AG04449 (cell line): ENCODE measurements at regions not wholly inside any gene's neighbourhood (a gene's known extent, or its start where the extent isn't known, plus 50 kb on each side); places are given as distances from the start of the nearest gene placed in this dataset.
A peak's percentile ranks its signal among the peaks of the same experiment; 100 is the strongest.

Experiments
- CTCF ChIA-PET: fragments of 350-600 bp; formaldehyde crosslinking; extraction: SDS; loops from one replicate; lab custom pipeline; 2021; ENCODE audit warnings: antibody characterized with exemption; lab: Yijun Ruan, JAX
- POLR2A ChIA-PET: fragments of 400-600, 350-600 bp; formaldehyde crosslinking; extraction: SDS; loops from one replicate; lab custom pipeline; 2020; ENCODE audit warnings: antibody characterized with exemption, inconsistent platforms; lab: Yijun Ruan, JAX
- DNase-seq: peaks from one replicate; pipeline ENCODE4 v3.0.0-alpha.2; 2010; ENCODE audit warnings: low read depth, low spot score
- H3K4me3 ChIP-seq: 2 replicates; pipeline ENCODE4 v1.5.1; 2011; ENCODE audit warnings: low read depth, mild to moderate bottlenecking, control low read depth, low read length
- TF ChIP-seq, protein P1 (sequence below): IDR thresholded peaks from one replicate; pipeline ENCODE4 v1.5.1; 2011; ENCODE audit warnings: mild to moderate bottlenecking, moderate library complexity, low read length, control low read depth, inconsistent platforms; ENCODE audit not compliant: insufficient read depth; ENCODE audit errors: missing control alignments

DNA sequence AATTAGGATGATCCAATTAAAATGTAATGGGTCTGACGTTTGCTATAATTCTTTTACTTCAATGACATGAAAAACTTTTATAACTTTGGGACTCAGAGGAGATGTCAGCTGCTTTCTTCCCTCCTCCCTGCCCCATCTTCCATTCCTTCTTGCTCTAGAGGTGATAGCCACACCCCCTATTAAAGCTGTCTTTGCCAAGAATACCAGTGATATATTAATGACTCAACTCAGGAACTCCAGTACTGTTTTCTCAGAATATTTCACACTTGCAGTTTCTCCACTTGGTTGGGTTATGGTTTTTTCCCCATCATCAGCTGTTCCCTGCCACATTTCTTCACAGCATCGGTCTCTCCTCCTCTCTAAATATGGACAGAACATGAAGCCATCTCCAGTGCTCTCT, 184.0 kb downstream of the KCNE4 start:
- DNase-seq, result no peak
- CTCF ChIA-PET, result interaction anchor here (0.6 to 2.2 kb wide), 4 partner anchors 11 to 734 kb away, joined by 3 to 6 read pairs (median 4); no protein-coding TSS in a partner anchor
- H3K4me3 ChIP-seq, result no peak overlapping the region
- POLR2A ChIA-PET, result no interaction called here
- TF ChIP-seq, protein P1, sequence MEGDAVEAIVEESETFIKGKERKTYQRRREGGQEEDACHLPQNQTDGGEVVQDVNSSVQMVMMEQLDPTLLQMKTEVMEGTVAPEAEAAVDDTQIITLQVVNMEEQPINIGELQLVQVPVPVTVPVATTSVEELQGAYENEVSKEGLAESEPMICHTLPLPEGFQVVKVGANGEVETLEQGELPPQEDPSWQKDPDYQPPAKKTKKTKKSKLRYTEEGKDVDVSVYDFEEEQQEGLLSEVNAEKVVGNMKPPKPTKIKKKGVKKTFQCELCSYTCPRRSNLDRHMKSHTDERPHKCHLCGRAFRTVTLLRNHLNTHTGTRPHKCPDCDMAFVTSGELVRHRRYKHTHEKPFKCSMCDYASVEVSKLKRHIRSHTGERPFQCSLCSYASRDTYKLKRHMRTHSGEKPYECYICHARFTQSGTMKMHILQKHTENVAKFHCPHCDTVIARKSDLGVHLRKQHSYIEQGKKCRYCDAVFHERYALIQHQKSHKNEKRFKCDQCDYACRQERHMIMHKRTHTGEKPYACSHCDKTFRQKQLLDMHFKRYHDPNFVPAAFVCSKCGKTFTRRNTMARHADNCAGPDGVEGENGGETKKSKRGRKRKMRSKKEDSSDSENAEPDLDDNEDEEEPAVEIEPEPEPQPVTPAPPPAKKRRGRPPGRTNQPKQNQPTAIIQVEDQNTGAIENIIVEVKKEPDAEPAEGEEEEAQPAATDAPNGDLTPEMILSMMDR, result no peak

DNA sequence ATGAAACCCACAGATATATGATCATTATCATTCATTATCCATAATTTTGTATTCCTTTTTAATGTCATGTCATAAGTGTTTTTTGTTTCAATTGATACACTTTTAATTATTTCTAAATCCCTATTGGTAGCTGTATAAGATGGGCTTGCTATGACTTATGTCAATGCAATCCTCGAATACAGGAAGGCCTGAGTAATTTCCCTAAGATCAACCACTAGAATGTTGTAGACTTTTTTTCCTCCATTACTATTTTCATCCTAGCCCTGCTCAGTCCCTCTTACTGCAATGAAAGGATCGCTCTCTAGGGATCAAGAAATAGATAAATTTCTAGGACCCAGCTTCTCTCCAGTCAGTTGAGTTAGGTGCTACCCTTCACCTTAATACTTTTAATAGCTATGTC, 186.3 kb downstream of the KCNE4 start:
- H3K4me3 ChIP-seq, result no peak overlapping the region
- ChIA-PET CTCF (interaction anchor here (2.1 kb wide), 1 partner anchor 9 kb away, joined by 8 read pairs; no protein-coding TSS in a partner anchor), POLR2A (no interaction called here)
- DNase-seq, result no peak
- TF ChIP-seq, protein P1, result no peak

DNA sequence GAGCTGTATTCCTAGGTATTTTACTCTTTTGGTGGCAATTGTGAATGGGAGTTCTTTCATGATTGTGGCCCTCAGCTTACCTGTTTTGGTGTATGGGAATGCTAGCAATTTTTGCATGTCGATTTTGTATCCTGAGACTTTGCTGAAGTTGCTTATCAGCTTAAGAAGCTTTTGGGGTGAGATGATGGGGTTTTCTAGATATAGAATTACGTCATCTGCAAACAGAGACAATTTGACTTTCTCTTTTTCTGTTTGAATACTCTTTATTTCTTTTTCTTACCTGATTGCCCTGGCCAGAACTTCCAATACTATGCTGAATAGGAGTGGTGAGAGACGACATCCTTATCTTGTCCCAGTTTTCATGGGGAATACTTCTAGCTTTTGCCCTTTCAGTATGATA, 191.2 kb downstream of the KCNE4 start:
- CTCF ChIA-PET, result no interaction called here
- no peak for DNase-seq
- POLR2A ChIA-PET, result interaction anchor here (0.8 kb wide), 1 partner anchor 39 kb away, joined by 4 read pairs; no protein-coding TSS in a partner anchor
- TF ChIP-seq, protein P1, result no peak
- H3K4me3 ChIP-seq, result no peak overlapping the region

DNA sequence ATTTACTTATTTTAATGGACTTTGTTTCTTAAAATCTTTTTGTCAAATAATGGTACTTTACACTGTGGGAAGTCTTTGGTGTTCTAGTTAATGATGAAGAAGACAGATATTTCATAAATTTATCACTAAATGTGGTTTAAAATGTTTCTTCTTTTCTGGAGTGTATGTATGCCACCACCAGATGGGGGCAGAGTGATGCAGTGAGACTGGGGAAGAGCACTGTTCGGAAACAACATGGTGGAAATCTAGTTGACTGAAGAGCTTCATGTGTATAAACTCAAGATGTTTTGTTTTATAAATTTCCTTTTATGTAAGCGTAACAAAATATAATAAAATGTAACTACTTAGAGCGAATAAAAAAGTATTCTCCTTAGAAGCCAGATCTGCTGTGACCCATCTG, 195.1 kb downstream of the KCNE4 start:
- CTCF ChIA-PET, result interaction anchor here (0.6 to 3.0 kb wide), 21 partner anchors 8 to 554 kb away, joined by 3 to 26 read pairs (median 4); partner anchors contain the start of gene SCG2
- H3K4me3 ChIP-seq, result no peak overlapping the region
- TF ChIP-seq, protein P1, result peak; percentile 42
- POLR2A ChIA-PET, result no interaction called here
- DNase-seq, result no peak

DNA sequence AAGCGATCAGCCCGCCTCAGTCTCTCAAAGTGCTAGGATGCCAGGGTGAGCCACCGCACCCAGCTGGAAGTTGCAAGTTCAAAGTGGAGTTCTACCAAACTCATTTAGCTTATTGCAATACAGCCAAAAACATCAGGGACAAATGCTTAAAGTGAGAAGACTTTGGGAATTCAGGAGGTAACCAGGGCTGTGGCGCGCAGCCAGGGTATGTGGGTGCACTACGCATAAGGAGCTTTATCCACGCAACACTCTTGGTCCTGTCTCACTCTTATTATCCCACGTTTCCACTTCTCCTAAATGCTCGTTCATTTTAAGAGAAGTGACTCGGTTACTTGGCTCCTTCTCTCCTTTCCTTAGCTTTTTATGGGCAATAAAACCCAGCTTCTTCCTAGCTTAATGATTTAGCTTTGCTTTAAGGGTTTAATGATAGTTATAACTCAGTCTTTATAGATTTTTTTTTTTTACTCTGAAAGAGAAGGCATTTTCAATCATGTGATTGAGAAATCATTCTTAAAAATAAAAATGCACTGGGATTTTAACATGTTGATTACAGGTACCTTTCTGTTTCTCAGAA, 199.8 kb downstream of the KCNE4 start:
- ChIA-PET CTCF (interaction anchor here (0.9 to 1.7 kb wide), 3 partner anchors 208 to 280 kb away, joined by 3 to 5 read pairs (median 4); no protein-coding TSS in a partner anchor), POLR2A (no interaction called here)
- no peak for DNase-seq
- TF ChIP-seq, protein P1, result no peak
- H3K4me3 ChIP-seq, result no peak overlapping the region

DNA sequence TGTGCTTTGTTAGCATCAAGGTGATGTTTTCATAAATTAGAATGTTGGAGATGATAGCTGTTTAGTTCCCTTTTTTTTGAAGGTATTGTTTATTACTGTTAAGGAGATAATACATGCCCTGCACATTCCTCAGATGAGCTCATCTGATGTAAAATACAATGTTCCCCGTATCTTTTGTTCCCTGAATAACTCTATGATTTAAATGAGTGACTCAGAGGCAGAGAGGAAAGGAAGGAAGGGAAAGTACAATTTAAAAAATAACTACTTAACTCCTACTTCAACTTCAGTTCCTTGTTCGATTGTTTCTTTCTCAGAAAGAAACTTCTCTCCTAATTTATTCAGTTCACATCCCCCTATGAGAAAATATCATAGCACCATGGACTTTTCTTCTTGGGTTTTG, 208.7 kb downstream of the KCNE4 start:
- no peak overlapping the region for H3K4me3 ChIP-seq
- CTCF ChIA-PET, result interaction anchor here (2.7 kb wide), 1 partner anchor 13 kb away, joined by 9 read pairs; no protein-coding TSS in a partner anchor
- POLR2A ChIA-PET, result no interaction called here
- DNase-seq, result no peak
- TF ChIP-seq, protein P1, result no peak
